Activated T-cell treated with anti-CD3 and anti-CD28 coated beads, Interleukin-2, amount 50 U/mL, for 24 hours (primary cell): ENCODE measurements at regions not wholly inside any gene's neighbourhood (a gene's known extent, or its start where the extent isn't known, plus 50 kb on each side); places are given as distances from the start of the nearest gene placed in this dataset.

Source experiments
- DNase-seq: peaks from one replicate; pipeline ENCODE4 v3.0.0-alpha.2; 2020
- H3K27ac Mint-ChIP-seq: 2 replicates; pipeline ENCODE4 v1.8.0; 2020; ENCODE audit warnings: mild to moderate bottlenecking, mixed read lengths
- H3K27me3 Mint-ChIP-seq: 2 replicates; pipeline ENCODE4 v1.8.0; 2020; ENCODE audit warnings: mixed read lengths
- H3K36me3 Mint-ChIP-seq: 2 replicates; pipeline ENCODE4 v1.8.0; 2020; ENCODE audit warnings: low read depth, mixed read lengths
- H3K4me1 Mint-ChIP-seq: 2 replicates; pipeline ENCODE4 v1.8.0; 2020; ENCODE audit warnings: low read depth, mixed read lengths
- H3K4me3 Mint-ChIP-seq: 2 replicates; pipeline ENCODE4 v1.8.0; 2020; ENCODE audit warnings: mild to moderate bottlenecking, moderate library complexity, mixed read lengths
- H3K9me3 Mint-ChIP-seq: 2 replicates; pipeline ENCODE4 v1.8.0; 2020; ENCODE audit warnings: mixed read lengths

DNA sequence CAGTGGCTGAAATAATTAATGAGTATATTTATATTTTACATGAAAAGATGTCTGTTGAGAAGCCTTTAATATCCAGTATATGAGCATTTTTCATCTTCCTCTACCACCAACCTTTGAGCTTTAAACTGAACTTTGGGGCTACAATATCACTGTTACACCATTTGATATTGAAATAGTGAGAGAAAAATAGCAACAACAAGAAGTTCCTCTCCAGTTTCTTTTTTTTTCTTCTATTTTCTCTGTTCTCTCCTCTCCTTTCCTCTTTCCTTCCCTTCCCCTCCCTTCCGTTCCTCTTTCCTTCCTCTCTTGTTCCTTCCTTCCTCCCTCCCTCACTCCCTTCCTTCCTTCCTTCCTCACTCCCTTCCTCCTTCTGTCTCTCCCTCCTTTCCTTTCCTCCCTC, 1591.4 kb downstream of the PLA2G4A start:
- H3K36me3 Mint-ChIP-seq, result no peaks in the 10 kb centered on the region
- H3K4me1 Mint-ChIP-seq, result no peaks in the 10 kb centered on the region
- no peaks in the 10 kb centered on the region for H3K27me3 Mint-ChIP-seq
- no peak for DNase-seq
- H3K9me3 Mint-ChIP-seq, result peaks cover 9% of the 10 kb centered on the region
- no peak overlapping the region for H3K4me3 Mint-ChIP-seq
- no peak overlapping the region for H3K27ac Mint-ChIP-seq

DNA sequence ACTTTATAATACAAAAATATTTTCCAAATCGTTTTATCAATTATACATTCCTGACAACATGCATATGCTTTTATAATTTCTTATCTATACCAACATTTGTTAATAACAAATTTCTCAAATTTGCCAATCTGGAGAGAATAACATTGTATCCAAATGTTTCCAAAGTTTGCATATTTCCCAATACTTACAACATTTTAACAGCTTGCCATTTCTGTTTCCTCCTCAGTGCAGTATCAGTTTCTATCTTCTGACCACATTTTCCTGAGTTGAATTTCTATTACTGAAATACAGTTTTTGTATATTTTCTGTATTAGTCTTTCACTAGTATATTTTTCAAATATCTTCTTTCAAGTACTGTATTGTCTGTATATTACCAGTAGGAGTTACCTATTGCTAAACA, 1594.3 kb downstream of the PLA2G4A start:
- peaks cover 10% of the 10 kb centered on the region for H3K9me3 Mint-ChIP-seq
- H3K4me3 Mint-ChIP-seq, result no peak overlapping the region
- no peak overlapping the region for H3K27ac Mint-ChIP-seq
- H3K36me3 Mint-ChIP-seq, result no peaks in the 10 kb centered on the region
- no peak for DNase-seq
- H3K4me1 Mint-ChIP-seq, result no peaks in the 10 kb centered on the region
- no peaks in the 10 kb centered on the region for H3K27me3 Mint-ChIP-seq

DNA sequence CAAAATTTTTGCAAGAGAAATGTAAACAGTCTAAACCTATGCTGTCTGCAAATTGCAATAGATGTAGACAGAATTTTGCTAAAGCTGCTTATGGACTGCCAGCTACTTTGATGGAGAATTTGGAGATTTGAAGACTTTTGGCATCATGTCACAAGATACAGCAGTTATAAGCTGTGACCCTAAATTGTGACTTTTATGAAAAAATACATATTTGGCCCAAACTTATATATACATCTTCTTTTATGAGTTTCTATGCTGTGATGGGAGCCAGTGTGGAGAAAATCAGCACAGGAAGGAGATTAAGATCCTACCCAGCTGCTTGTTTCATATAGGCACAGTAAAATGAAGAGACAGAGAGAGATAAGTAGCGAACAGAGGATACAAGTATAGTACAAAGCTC, 1595.4 kb downstream of the PLA2G4A start:
- H3K27ac Mint-ChIP-seq, result no peak overlapping the region
- no peaks in the 10 kb centered on the region for H3K36me3 Mint-ChIP-seq
- no peak overlapping the region for H3K4me3 Mint-ChIP-seq
- H3K9me3 Mint-ChIP-seq, result peaks cover 10% of the 10 kb centered on the region
- no peaks in the 10 kb centered on the region for H3K4me1 Mint-ChIP-seq
- no peaks in the 10 kb centered on the region for H3K27me3 Mint-ChIP-seq
- DNase-seq, result no peak

DNA sequence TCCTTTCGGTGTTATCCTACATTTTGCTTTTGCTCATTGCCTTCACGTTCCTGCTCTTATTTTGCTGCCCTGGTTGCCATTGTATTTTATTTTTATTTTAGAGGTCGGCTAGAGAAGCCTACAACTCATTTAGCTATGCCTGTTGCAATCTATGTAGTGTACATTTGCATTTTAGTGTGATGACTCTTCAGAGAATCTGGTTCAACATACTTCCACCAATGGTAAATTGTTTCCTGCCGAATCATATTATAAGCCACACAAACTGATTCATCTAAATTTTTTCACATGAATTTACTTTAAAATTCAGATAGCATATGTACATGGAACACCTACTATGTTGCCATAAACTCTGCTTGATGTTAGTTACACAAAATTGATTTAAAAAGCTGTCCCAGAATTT, 1596.9 kb downstream of the PLA2G4A start:
- Mint-ChIP-seq H3K27ac (no peak overlapping the region), H3K4me3 (no peak overlapping the region), H3K36me3 (no peaks in the 10 kb centered on the region), H3K4me1 (no peaks in the 10 kb centered on the region), H3K27me3 (no peaks in the 10 kb centered on the region), H3K9me3 (peaks cover 7% of the 10 kb centered on the region)
- no peak for DNase-seq

DNA sequence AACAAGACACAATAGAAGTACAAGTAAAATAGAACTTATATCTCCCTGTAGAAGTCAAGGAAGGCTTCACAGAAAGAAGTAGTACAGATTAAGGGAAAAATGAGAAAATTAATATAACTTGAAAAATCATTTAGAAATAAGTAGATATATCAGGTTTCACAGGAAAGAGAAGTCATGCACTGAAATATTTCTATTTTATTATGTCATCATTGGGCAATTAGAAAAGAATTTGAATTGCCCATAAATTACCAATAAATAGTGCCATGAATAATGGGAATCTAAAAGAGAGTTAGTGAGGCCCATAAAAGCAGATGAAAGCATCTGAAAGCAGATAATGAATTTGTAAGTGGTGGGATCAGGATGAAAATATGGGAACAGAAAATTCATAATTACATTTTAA, 1597.8 kb downstream of the PLA2G4A start:
- DNase-seq, result no peak
- Mint-ChIP-seq H3K9me3 (peaks cover 7% of the 10 kb centered on the region), H3K4me1 (no peaks in the 10 kb centered on the region), H3K4me3 (no peak overlapping the region), H3K27ac (no peak overlapping the region), H3K36me3 (no peaks in the 10 kb centered on the region), H3K27me3 (no peaks in the 10 kb centered on the region)

DNA sequence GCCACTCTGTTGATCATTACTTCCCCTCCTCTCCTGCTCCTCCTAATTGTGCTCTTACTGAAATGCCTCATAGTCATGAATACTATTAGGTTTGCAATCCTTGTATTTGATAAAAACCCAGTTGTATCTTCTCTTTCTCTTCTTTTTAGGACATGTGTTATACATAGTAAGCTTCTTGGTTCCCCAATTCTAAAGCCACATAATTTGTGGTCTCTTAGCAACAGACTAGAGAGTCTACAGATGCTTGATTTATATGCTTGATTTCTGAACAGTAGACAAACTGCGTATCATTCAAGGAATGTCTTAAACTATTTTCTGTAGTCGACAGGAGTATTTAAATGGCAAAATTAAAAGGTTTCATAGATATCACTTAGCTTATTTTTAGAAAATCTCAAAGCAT, 1598.9 kb downstream of the PLA2G4A start:
- Mint-ChIP-seq H3K4me3 (no peak overlapping the region), H3K9me3 (peaks cover 7% of the 10 kb centered on the region), H3K36me3 (no peaks in the 10 kb centered on the region), H3K4me1 (no peaks in the 10 kb centered on the region), H3K27me3 (no peaks in the 10 kb centered on the region), H3K27ac (no peak overlapping the region)
- DNase-seq, result no peak

DNA sequence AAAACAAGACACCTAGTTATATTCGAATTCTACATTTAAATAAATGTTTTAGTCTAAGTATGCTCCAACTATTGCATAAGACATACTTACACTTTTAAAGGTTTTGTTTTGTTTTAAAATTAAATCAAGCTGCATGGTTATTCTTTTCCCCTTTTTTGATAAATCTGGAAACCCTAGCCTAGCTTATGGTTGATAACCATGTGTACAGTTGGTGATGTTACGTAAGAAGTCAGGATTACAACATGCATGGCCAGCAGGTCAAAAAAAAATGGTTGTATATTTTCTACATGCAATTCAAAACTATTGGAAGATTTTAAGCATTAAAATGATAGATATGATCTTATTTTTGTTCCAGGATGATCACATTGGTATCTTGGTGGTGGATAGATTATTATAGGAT, 1600.6 kb downstream of the PLA2G4A start:
- no peak overlapping the region for H3K27ac Mint-ChIP-seq
- H3K4me1 Mint-ChIP-seq, result no peaks in the 10 kb centered on the region
- peaks cover 5% of the 10 kb centered on the region for H3K9me3 Mint-ChIP-seq
- H3K4me3 Mint-ChIP-seq, result no peak overlapping the region
- no peak for DNase-seq
- H3K27me3 Mint-ChIP-seq, result no peaks in the 10 kb centered on the region
- no peaks in the 10 kb centered on the region for H3K36me3 Mint-ChIP-seq

DNA sequence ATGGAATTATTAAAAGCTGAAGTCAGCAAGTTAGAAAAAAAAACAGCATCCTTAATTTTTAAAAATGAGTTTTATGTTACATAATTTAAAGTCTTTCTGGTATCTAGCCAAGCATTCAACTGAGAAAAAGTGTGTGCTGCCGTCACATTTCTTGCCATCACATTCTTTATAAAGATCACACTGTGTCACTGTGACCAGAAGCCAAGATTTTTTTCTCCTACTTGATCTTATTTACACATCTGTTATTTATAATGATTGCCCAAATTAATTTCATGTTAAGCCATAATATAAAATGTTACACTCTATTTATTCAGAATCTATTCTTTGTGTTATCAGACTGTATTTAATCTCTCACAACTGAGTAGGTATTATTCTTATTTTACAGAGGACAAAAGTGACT, 1603.7 kb downstream of the PLA2G4A start:
- Mint-ChIP-seq H3K27me3 (no peaks in the 10 kb centered on the region), H3K36me3 (no peaks in the 10 kb centered on the region), H3K4me3 (no peak overlapping the region), H3K9me3 (peaks cover 3% of the 10 kb centered on the region), H3K4me1 (no peaks in the 10 kb centered on the region), H3K27ac (no peak overlapping the region)
- no peak for DNase-seq

DNA sequence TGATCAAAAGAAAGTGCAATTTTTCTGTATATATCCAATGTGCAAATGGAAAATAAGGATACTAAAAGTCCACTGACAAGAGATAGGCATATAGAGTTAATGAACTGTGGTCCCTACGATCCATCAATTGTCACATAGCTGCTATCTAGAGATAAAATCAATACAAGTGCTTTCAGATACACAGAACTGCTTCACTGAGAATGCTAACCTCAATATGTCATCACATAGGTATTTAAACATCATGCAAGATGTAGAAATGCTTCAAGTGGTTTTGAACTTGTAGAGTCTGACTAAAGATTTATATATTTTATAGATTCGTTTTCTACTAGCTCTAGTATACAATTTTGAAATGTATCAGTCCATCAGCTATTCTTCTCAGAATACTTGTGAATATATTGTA, 1604.7 kb downstream of the PLA2G4A start:
- Mint-ChIP-seq H3K4me1 (no peaks in the 10 kb centered on the region), H3K27me3 (no peaks in the 10 kb centered on the region), H3K9me3 (no peaks in the 10 kb centered on the region), H3K36me3 (no peaks in the 10 kb centered on the region), H3K4me3 (no peak overlapping the region), H3K27ac (no peak overlapping the region)
- DNase-seq, result no peak

DNA sequence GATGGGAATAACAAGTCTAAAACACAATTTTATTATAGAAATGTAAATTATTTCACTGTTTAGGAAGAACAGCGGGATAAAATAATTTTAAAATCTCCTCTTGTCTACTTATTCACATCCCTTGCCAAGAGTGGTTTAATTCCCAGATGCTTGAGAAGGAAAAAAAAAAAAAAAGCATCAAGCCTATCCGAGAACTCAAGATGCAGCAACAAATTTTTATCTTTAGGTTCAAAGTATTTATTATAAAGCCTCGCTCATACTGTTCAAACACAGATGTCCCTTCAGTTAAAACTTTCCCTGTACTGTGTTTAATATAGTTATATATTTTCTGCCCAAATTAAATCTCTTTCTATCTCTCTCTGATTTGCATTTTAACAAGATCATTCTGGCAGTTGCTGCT, 1615.8 kb downstream of the PLA2G4A start:
- no peak for DNase-seq
- Mint-ChIP-seq H3K36me3 (no peaks in the 10 kb centered on the region), H3K27me3 (no peaks in the 10 kb centered on the region), H3K4me3 (no peak overlapping the region), H3K27ac (no peak overlapping the region), H3K4me1 (no peaks in the 10 kb centered on the region), H3K9me3 (no peaks in the 10 kb centered on the region)

DNA sequence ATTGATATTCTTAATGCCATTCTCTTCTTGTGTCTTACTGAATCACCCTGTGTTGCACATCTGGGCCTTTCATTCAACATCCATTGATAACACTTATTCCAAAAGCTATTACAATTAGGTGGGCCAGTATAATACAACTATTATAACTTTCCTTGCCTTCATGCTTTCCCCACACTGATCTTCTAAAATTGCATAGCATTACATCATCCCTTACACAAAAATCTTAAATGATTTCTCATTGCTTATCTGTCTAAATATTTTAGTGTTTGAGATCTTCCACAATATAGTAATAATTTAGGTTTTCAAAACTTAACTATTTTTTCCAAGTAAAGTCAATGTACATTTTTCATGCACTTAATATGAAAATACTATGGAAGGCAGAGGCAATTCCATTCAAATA, 1634.1 kb downstream of the PLA2G4A start:
- Mint-ChIP-seq H3K9me3 (peaks cover 4% of the 10 kb centered on the region), H3K36me3 (no peaks in the 10 kb centered on the region), H3K4me1 (no peaks in the 10 kb centered on the region), H3K27me3 (no peaks in the 10 kb centered on the region), H3K4me3 (no peak overlapping the region), H3K27ac (no peak overlapping the region)
- no peak for DNase-seq

DNA sequence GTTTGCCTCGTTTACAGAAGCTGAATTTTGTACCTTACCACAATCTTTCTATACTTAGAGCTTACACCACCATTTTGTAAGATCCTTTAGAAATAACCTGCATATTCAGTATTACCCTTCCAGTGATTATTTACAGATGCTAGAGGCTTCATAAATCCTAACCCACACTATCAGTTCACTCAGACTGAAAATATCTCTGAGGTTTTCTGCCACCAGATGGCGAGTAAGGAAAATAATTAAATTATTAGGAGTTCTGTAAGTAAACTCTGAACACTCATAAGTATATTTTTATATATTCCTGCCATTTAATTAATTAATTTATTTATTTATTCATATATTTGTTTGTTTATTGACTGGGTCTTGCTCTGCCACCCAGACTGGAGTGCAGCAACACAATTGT, 1635.2 kb downstream of the PLA2G4A start:
- Mint-ChIP-seq H3K36me3 (no peaks in the 10 kb centered on the region), H3K9me3 (peaks cover 4% of the 10 kb centered on the region), H3K27ac (no peak overlapping the region), H3K4me1 (no peaks in the 10 kb centered on the region), H3K4me3 (no peak overlapping the region), H3K27me3 (no peaks in the 10 kb centered on the region)
- DNase-seq, result no peak

DNA sequence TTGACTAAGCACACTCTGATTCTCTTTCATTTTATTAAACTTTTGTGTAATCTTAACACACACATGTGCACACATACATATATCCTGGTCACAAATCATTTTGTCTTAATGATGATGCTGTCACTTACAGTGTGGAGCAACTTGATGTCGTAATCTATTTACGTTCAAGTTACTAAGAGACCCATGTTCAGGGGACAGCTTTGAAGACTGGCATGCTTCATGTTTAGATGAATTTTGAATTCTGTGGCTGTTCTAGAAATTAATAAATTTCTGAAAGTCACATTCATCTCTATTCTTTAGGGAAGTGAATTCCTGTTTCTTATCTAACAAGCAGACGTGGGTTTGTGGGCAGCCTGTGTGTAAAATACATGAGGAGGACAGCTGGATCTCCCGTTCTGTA, 1637.8 kb downstream of the PLA2G4A start:
- H3K27ac Mint-ChIP-seq, result no peak overlapping the region
- H3K4me1 Mint-ChIP-seq, result no peaks in the 10 kb centered on the region
- peaks cover 4% of the 10 kb centered on the region for H3K9me3 Mint-ChIP-seq
- H3K27me3 Mint-ChIP-seq, result no peaks in the 10 kb centered on the region
- H3K36me3 Mint-ChIP-seq, result no peaks in the 10 kb centered on the region
- H3K4me3 Mint-ChIP-seq, result no peak overlapping the region
- no peak for DNase-seq

DNA sequence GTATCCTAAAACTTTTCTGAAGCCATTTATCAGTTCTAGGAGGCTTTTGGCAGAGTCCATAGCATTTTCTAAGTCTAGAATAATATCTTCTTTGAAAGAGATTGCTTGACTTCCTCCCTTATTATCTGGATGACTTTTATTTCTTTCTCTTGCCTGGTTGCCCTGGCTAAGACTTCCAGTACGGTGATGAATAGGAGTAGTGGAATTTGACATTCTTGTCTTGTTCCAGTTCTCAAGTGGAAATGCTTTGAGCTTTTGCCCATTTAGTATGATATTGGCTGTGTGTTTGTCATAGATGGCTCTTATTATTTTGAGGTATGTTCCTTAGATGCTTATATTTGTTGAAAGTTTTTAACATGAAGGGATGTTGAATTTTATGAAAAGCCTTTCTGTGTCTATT, 1647.9 kb downstream of the PLA2G4A start:
- no peaks in the 10 kb centered on the region for H3K4me1 Mint-ChIP-seq
- no peak overlapping the region for H3K4me3 Mint-ChIP-seq
- H3K9me3 Mint-ChIP-seq, result peaks cover 2% of the 10 kb centered on the region
- no peaks in the 10 kb centered on the region for H3K36me3 Mint-ChIP-seq
- no peaks in the 10 kb centered on the region for H3K27me3 Mint-ChIP-seq
- H3K27ac Mint-ChIP-seq, result no peak overlapping the region
- DNase-seq, result no peak

DNA sequence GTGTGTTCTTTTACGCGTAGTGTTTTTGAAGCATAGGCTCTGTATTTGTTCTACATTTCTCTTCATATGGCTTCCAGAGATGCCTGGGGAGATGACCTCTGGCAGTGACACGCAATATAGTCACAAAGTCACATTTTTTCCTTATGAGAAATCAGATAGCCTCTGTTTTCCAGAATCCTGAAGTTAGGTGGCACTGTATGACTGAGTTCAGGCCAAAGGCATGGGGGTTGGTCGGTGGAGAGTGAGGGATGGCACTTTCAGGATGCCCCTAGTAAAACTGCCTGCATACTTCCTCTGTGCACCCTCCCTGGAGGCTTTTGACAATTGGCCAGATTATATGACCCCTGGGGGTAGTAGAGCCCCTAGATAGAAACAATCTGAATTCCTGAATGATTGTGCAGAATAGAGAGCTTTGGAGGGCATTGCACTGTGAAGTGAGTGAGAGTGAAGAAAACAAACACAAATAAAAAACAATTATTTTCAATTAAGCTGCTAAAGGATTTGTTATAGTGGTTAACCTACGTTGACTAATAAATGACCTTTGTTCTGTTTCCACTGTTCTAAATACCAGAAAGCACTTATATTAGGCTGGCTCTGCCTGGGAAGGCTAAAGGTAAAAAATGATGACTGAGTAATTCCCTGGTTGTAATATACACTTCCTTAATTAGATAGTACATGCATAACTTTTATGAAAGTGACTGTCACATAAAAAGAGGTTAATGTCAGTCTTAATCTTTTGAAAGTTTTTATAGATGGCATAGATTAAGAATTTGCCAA, 1660.8 kb downstream of the PLA2G4A start:
- peaks cover 12% of the 10 kb centered on the region for H3K9me3 Mint-ChIP-seq
- no peaks in the 10 kb centered on the region for H3K4me1 Mint-ChIP-seq
- H3K27me3 Mint-ChIP-seq, result no peaks in the 10 kb centered on the region
- no peak overlapping the region for H3K4me3 Mint-ChIP-seq
- H3K36me3 Mint-ChIP-seq, result no peaks in the 10 kb centered on the region
- H3K27ac Mint-ChIP-seq, result no peak overlapping the region
- DNase-seq, result no peak

DNA sequence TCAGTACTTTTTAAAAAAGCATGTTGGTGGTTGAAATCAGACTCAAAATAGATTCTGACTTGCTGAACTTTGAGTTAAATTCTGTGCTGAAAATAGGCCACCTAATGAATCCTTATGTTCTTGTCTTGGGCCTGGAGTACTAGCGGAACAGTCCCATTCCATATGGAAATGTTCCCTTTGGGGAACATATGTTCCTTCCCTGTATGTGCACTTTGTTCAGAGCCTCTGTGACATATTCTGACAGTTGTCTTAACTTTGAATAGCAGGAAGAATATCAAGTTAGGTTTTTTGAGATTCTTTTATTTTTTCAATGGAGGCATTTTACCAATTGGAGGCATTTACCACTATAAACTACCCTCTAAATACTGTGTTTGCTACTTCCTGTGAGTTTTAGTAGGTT, 1667.8 kb downstream of the PLA2G4A start:
- H3K27me3 Mint-ChIP-seq, result no peaks in the 10 kb centered on the region
- peaks cover 26% of the 10 kb centered on the region for H3K9me3 Mint-ChIP-seq
- H3K4me3 Mint-ChIP-seq, result no peak overlapping the region

More for the DNA sequence above, 1667.8 kb downstream of the PLA2G4A start:
- H3K27ac Mint-ChIP-seq, result no peak overlapping the region
- no peaks in the 10 kb centered on the region for H3K36me3 Mint-ChIP-seq
- DNase-seq, result no peak
- H3K4me1 Mint-ChIP-seq, result no peaks in the 10 kb centered on the region
